WTC11 (cell line): ENCODE measurements at regions not wholly inside any gene's neighbourhood (a gene's known extent, or its start where the extent isn't known, plus 50 kb on each side); places are given as distances from the start of the nearest gene placed in this dataset.

Experiments
- ATAC-seq: fragments of 200-7000 bp; cut with Tn5 transposase; 2 replicates; pipeline ENCODE4 v1.10.0; 2021; ENCODE audit warnings: mild to moderate bottlenecking, moderate library complexity
- CTCF ChIA-PET: fragments of 300-600 bp; sonication (Branson Sonifier 250); formaldehyde crosslinking; loops from one replicate; lab custom pipeline; 2021; ENCODE audit warnings: antibody characterized with exemption; lab: Charles Lee
- POLR2A ChIA-PET: fragments of 350-600 bp; sonication (Branson Sonifier 250); formaldehyde crosslinking; loops from one replicate; lab custom pipeline; 2021; ENCODE audit warnings: antibody characterized with exemption; lab: Charles Lee
- DNase-seq: peaks from one replicate; pipeline ENCODE4 v3.0.0; 2021; ENCODE audit warnings: low spot score
- H3K27ac Mint-ChIP-seq: 2 replicates; pipeline ENCODE4 v1.8.0; 2021; ENCODE audit warnings: mixed read lengths
- H3K27me3 Mint-ChIP-seq: 2 replicates; pipeline ENCODE4 v1.8.0; 2021; ENCODE audit warnings: low read depth, mild to moderate bottlenecking, moderate library complexity, mixed read lengths
- H3K36me3 Mint-ChIP-seq: 2 replicates; pipeline ENCODE4 v1.8.0; 2021; ENCODE audit warnings: mixed read lengths
- H3K4me1 Mint-ChIP-seq: 2 replicates; pipeline ENCODE4 v1.8.0; 2022; ENCODE audit warnings: mixed read lengths
- H3K4me3 Mint-ChIP-seq: 2 replicates; pipeline ENCODE4 v1.8.0; 2021; ENCODE audit warnings: mild to moderate bottlenecking, moderate library complexity, mixed read lengths
- H3K9me3 Mint-ChIP-seq: 2 replicates; pipeline ENCODE4 v1.8.0; 2021; ENCODE audit warnings: mixed read lengths
- ATF1 ChIP-seq: sonication (generic); formaldehyde crosslinking; IDR thresholded peaks from 2 replicates; pipeline ENCODE4 v1.8.1; 2023; ENCODE audit warnings: mild to moderate bottlenecking, moderate library complexity, missing genetic modification reagents
- CBFB ChIP-seq: sonication (generic); formaldehyde crosslinking; IDR thresholded peaks from 2 replicates; pipeline ENCODE4 v1.8.1; 2022; ENCODE audit warnings: mild to moderate bottlenecking, low read depth, missing genetic modification reagents
- CREB1 ChIP-seq: sonication (generic); formaldehyde crosslinking; IDR thresholded peaks from 2 replicates; pipeline ENCODE4 v1.8.0; 2023; ENCODE audit warnings: mild to moderate bottlenecking, missing genetic modification reagents
- ELF4 ChIP-seq: sonication (generic); formaldehyde crosslinking; IDR thresholded peaks from 2 replicates; pipeline ENCODE4 v1.8.1; 2022; ENCODE audit warnings: low read depth, mild to moderate bottlenecking, moderate library complexity, missing genetic modification reagents
- EMX1 ChIP-seq: fragments of 250-450 bp; sonication (Bioruptor Pico); IDR thresholded peaks from 2 replicates; pipeline ENCODE4 v1.8.0; 2021; ENCODE audit warnings: mild to moderate bottlenecking
- ETV6 ChIP-seq: sonication (generic); formaldehyde crosslinking; IDR thresholded peaks from 2 replicates; pipeline ENCODE4 v1.8.1; 2022; ENCODE audit warnings: mild to moderate bottlenecking, missing genetic modification reagents
- MAX ChIP-seq: sonication (generic); formaldehyde crosslinking; IDR thresholded peaks from 2 replicates; pipeline ENCODE4 v1.8.0; 2022; ENCODE audit warnings: mild to moderate bottlenecking, missing genetic modification reagents
- NFYB ChIP-seq: sonication (generic); formaldehyde crosslinking; conservative IDR thresholded peaks from 2 replicates; pipeline ENCODE4 v1.8.0; 2022; ENCODE audit warnings: low read depth, missing genetic modification reagents
- TCF7 ChIP-seq: sonication (generic); formaldehyde crosslinking; IDR thresholded peaks from 2 replicates; pipeline ENCODE4 v1.8.0; 2022; ENCODE audit warnings: mild to moderate bottlenecking, low read depth, missing genetic modification reagents, moderate library complexity
- TEAD4 ChIP-seq: sonication (generic); formaldehyde crosslinking; IDR thresholded peaks from 2 replicates; pipeline ENCODE4 v1.8.0; 2022; ENCODE audit warnings: mild to moderate bottlenecking, missing genetic modification reagents
- ZBTB43 ChIP-seq: sonication (generic); formaldehyde crosslinking; IDR thresholded peaks from 2 replicates; pipeline ENCODE4 v1.8.1; 2023; ENCODE audit warnings: mild to moderate bottlenecking, missing genetic modification reagents
- ZNF263 ChIP-seq: sonication (generic); formaldehyde crosslinking; IDR thresholded peaks from 2 replicates; pipeline ENCODE4 v1.8.1; 2022; ENCODE audit warnings: low read depth, mild to moderate bottlenecking, moderate library complexity, missing genetic modification reagents
- ZNF281 ChIP-seq: sonication (generic); formaldehyde crosslinking; IDR thresholded peaks from 2 replicates; pipeline ENCODE4 v1.8.0; 2023; ENCODE audit warnings: mild to moderate bottlenecking, missing genetic modification reagents
- ZNF423 ChIP-seq: fragments of 250-450 bp; sonication (Bioruptor Pico); IDR thresholded peaks from 2 replicates; pipeline ENCODE4 v2.1.2; 2022; ENCODE audit warnings: mild to moderate bottlenecking, moderate library complexity
- TF ChIP-seq, protein P1 (sequence below): sonication (generic); formaldehyde crosslinking; IDR thresholded peaks from 2 replicates; pipeline ENCODE4 v1.8.1; 2023; ENCODE audit warnings: mild to moderate bottlenecking, missing genetic modification reagents

- Mint-ChIP-seq H3K4me1 (no peaks in the 10 kb centered on the region), H3K9me3 (peaks cover 9% of the 10 kb centered on the region), H3K36me3 (peaks cover 8% of the 10 kb centered on the region), H3K27ac (no peak overlapping the region), H3K4me3 (no peak overlapping the region), H3K27me3 (no peaks in the 10 kb centered on the region)
- DNase-seq (no peak), ATAC-seq (no peak)
- ChIA-PET CTCF (interaction anchor here (0.5 to 1.2 kb wide), 3 partner anchors 10 to 1098 kb away, joined by 3 to 6 read pairs (median 4); no protein-coding TSS in a partner anchor), POLR2A (interaction anchor here (1.5 kb wide), 1 partner anchor 14 kb away, joined by 5 read pairs; no protein-coding TSS in a partner anchor)
- TF ChIP-seq, protein P1, sequence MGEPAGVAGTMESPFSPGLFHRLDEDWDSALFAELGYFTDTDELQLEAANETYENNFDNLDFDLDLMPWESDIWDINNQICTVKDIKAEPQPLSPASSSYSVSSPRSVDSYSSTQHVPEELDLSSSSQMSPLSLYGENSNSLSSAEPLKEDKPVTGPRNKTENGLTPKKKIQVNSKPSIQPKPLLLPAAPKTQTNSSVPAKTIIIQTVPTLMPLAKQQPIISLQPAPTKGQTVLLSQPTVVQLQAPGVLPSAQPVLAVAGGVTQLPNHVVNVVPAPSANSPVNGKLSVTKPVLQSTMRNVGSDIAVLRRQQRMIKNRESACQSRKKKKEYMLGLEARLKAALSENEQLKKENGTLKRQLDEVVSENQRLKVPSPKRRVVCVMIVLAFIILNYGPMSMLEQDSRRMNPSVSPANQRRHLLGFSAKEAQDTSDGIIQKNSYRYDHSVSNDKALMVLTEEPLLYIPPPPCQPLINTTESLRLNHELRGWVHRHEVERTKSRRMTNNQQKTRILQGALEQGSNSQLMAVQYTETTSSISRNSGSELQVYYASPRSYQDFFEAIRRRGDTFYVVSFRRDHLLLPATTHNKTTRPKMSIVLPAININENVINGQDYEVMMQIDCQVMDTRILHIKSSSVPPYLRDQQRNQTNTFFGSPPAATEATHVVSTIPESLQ (CRISPR knock-in tag), result no peak
- TF ChIP-seq EMX1 (CRISPR knock-in tag), result no peak
- no peak for TF ChIP-seq MAX
Observed at GRCh38 chr22:26823966-26824365, 166.6 kb downstream of the MIAT start.

DNA sequence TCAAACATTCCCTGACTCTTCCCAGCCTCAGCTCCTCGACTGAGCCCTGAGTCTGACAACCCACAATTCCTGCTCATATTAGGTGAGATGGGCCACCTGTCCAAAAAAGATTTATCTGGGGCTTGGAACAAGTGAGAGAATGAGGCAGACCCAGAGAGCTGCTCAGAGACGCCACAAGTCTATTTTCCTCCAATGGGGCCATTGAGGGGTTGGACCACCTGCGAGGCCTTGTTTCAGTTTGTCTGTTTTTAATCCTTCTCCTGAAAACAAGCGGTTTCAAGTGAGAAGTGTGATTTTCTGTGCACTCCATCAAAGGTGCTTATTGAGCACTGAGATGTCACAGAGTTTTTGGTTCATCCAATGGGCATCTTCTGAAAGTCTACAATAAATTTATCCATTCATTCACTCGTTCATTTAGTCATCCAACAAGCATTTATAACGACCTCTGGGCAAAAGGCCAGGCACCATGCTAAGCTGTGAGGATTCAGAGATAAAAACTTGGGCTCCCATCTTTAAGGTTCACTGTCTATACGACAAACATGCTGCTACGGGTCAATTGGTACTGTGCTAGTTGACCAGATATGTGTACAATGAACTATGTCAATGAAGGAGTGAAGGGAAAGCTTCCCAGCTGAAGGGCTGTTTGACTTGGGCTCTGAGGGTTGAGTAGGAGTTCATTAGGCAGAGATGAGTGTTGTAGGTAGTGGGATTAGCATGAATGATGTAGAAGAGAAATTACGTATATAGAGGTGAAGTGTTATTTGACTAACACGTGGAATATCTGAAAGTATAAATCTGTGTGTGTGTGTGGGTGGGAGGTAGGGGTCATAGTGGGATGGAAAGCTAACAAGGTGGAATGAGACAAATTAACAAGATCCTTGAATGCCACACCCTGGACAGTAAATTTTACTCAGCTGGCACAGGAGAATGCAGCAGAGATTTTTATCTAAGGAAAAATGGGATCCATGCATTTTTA, 168.9 kb downstream of the MIAT start:
- H3K4me3 Mint-ChIP-seq, result no peak overlapping the region
- no peak overlapping the region for H3K27ac Mint-ChIP-seq
- no peak for DNase-seq
- ChIA-PET CTCF (interaction anchor here (0.8 to 1.8 kb wide), 4 partner anchors 10 to 325 kb away, joined by 3 to 6 read pairs (median 4); no protein-coding TSS in a partner anchor), POLR2A (no interaction called here)
- no peaks in the 10 kb centered on the region for H3K9me3 Mint-ChIP-seq
- no peaks in the 10 kb centered on the region for H3K27me3 Mint-ChIP-seq
- no peaks in the 10 kb centered on the region for H3K36me3 Mint-ChIP-seq
- H3K4me1 Mint-ChIP-seq, result no peaks in the 10 kb centered on the region
- TF ChIP-seq MAX (no peak), ZNF263 (CRISPR knock-in tag) (no peak), CREB1 (no peak), ETV6 (CRISPR knock-in tag) (no peak), TEAD4 (no peak), ATF1 (no peak), CBFB (CRISPR knock-in tag) (no peak), TCF7 (CRISPR knock-in tag) (no peak), ZBTB43 (CRISPR knock-in tag) (no peak), ELF4 (no peak), ZNF281 (CRISPR knock-in tag) (no peak), EMX1 (CRISPR knock-in tag) (no peak), ZNF423 (CRISPR knock-in tag) (no peak), NFYB (CRISPR knock-in tag) (no peak)
- no peak for ATAC-seq
